Stomach (tissue), 4 donors: ENCODE measurements at regions not wholly inside any gene's neighbourhood (a gene's known extent, or its start where the extent isn't known, plus 50 kb on each side); places are given as distances from the start of the nearest gene placed in this dataset.

Source experiments
- CTCF ChIP-seq, 7 experiments: fragments of 450-650 bp in 4 of 7; fragments of 200-600 bp in 3 of 7; sonication (generic) in 3 of 7; IDR thresholded peaks; one replicate each; pipeline ENCODE4 v1.5.1; 2016 to 2019; ENCODE audit warnings: antibody characterized with exemption in 7 of 7, control low read depth in 2 of 7, mild to moderate bottlenecking in 1 of 7
- EP300 ChIP-seq: sonication (generic); formaldehyde crosslinking; IDR thresholded peaks from one replicate; pipeline ENCODE4 v1.6.1; 2017; ENCODE audit warnings: antibody characterized with exemption

DNA sequence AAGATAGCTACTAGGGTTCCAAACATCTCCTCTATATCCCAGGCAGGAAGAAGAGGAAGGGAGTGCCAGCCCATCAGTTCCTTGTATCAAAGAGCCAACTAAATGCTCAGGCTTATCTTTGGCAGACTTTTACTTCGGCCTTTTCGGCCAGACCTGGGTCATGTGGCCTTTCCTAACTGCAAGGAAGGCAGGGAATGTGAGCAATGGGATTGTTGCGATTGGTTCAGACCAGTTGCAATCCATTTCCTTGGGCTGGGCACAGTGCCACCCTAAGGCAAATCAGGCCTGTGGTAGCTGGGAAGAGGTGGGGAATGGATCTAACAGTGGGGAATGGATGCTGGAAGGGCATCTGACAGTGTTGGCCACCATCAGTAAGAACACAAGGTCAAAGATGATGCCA lies 109.9 kb downstream of the RPS24 start:
- TF ChIP-seq EP300 (no peak), CTCF (IDR thresholded peaks at IDR 0.05) (no peak)
